Activated CD4-positive, alpha-beta T cell treated with anti-CD3 and anti-CD28 coated beads, Interleukin-2, amount 50 U/mL, for 1 hour (primary cell): ENCODE measurements at regions not wholly inside any gene's neighbourhood (a gene's known extent, or its start where the extent isn't known, plus 50 kb on each side); places are given as distances from the start of the nearest gene placed in this dataset.
"Not testable (repeated sequence)": the region's sequence is repeated elsewhere in the genome, so short reads cannot be mapped to it uniquely, and the experiment has no call there.

ENCODE experiments used
- DNase-seq: peaks from one replicate; pipeline ENCODE4 v3.0.0-alpha.2; 2020

GRCh38 chr5:82885627-82886389, 191.4 kb downstream of the TMEM167A start:
- DNase-seq = no peak

- no peak for DNase-seq
Measured at GRCh38 chr5:82884821-82885471, 192.2 kb downstream of the TMEM167A start.

GRCh38 chr5:82882316-82882715, 194.9 kb downstream of the TMEM167A start:
- DNase-seq = no peak

GRCh38 chr5:82881571-82882174, 195.5 kb downstream of the TMEM167A start:
- DNase-seq = no peak

- no peak for DNase-seq
Measured at GRCh38 chr5:82879089-82879488, 198.1 kb downstream of the TMEM167A start.

GRCh38 chr5:82873452-82873851, 203.7 kb downstream of the TMEM167A start:
- DNase-seq = no peak

- DNase-seq = not testable (repeated sequence)
Measured at GRCh38 chr5:82872321-82873288, 204.6 kb downstream of the TMEM167A start.

- no peak for DNase-seq
Measured at GRCh38 chr5:82865625-82866024, 211.6 kb downstream of the TMEM167A start.

GRCh38 chr5:82863266-82863665, 213.9 kb downstream of the TMEM167A start:
- DNase-seq = no peak

- DNase-seq = no peak
Measured at GRCh38 chr5:82862711-82863110, 214.5 kb downstream of the TMEM167A start.

- DNase-seq = no peak
Measured at GRCh38 chr5:82862261-82862660, 214.9 kb downstream of the TMEM167A start.

GRCh38 chr5:82861701-82862100, 215.5 kb downstream of the TMEM167A start:
- DNase-seq = no peak

- no peak for DNase-seq
Measured at GRCh38 chr5:82859451-82860140, 217.6 kb downstream of the TMEM167A start.

GRCh38 chr5:82858151-82859025, 218.8 kb downstream of the TMEM167A start:
- no peak for DNase-seq

GRCh38 chr5:82855893-82856550, 221.2 kb downstream of the TMEM167A start:
- DNase-seq = no peak

- DNase-seq = no peak
Measured at GRCh38 chr5:82854956-82855355, 222.2 kb downstream of the TMEM167A start.

GRCh38 chr5:82851471-82851870, 225.7 kb downstream of the TMEM167A start:
- no peak for DNase-seq

GRCh38 chr5:82850393-82850792, 226.8 kb downstream of the TMEM167A start:
- DNase-seq = no peak

GRCh38 chr5:82849885-82850284, 227.3 kb downstream of the TMEM167A start:
- DNase-seq = no peak

GRCh38 chr5:82847562-82847961, 229.6 kb downstream of the TMEM167A start:
- no peak for DNase-seq

GRCh38 chr5:82839881-82840280, 237.3 kb downstream of the TMEM167A start:
- no peak for DNase-seq
